Tibial nerve (tissue), 4 donors: ENCODE measurements at regions not wholly inside any gene's neighbourhood (a gene's known extent, or its start where the extent isn't known, plus 50 kb on each side); places are given as distances from the start of the nearest gene placed in this dataset.
"Not testable (repeated sequence)": the region's sequence is repeated elsewhere in the genome, so short reads cannot be mapped to it uniquely, and the experiment has no call there.

Experiments
- DNase-seq, 2 donors: peaks; one replicate each; pipeline ENCODE4 v3.0.0-alpha.2; 2019; ENCODE audit warnings: low spot score in 2 of 2
- H3K27ac ChIP-seq, 4 donors: fragments of 200-600 bp; sonication (generic) in 3 of 4; one replicate each; pipeline ENCODE4 v1.5.1; 2017 to 2019; ENCODE audit warnings: mild to moderate bottlenecking in 1 of 4
- H3K27me3 ChIP-seq, 2 donors: fragments of 200-600 bp; sonication (generic) in 1 of 2; one replicate each; pipeline versions ENCODE4 v1.5.1 to v1.6.0; 2017 to 2019
- H3K36me3 ChIP-seq, 3 donors: fragments of 200-600 bp; sonication (generic); one replicate each; pipeline ENCODE4 v1.5.1; 2018 to 2019
- H3K4me1 ChIP-seq, 4 donors: fragments of 200-600 bp; sonication (generic) in 3 of 4; one replicate each; pipeline ENCODE4 v1.5.1; 2017 to 2019
- H3K4me3 ChIP-seq, 4 donors: fragments of 200-600 bp; sonication (generic) in 3 of 4; one replicate each; pipeline ENCODE4 v1.5.1; 2017 to 2019; ENCODE audit warnings: mild to moderate bottlenecking in 1 of 4, moderate library complexity in 1 of 4
- H3K9me3 ChIP-seq, 4 donors: fragments of 200-600 bp; sonication (generic) in 3 of 4; one replicate each; pipeline ENCODE4 v1.5.1; 2017 to 2019
- CTCF ChIP-seq, 5 experiments: fragments of 200-600 bp in 3 of 5; fragments of 450-650 bp in 2 of 5; sonication (generic) in 3 of 5; IDR thresholded peaks; one replicate each; pipeline ENCODE4 v1.5.1; 2016 to 2019; ENCODE audit warnings: antibody characterized with exemption in 5 of 5, mild to moderate bottlenecking in 3 of 5, moderate library complexity in 2 of 5
- EP300 ChIP-seq, 2 donors: sonication (generic); formaldehyde crosslinking; IDR thresholded peaks; one replicate each; pipeline ENCODE4 v1.6.1; 2017; ENCODE audit warnings: antibody characterized with exemption in 2 of 2, mild to moderate bottlenecking in 1 of 2
- POLR2A ChIP-seq, 2 donors: fragments of 450-650 bp; IDR thresholded peaks; one replicate each; pipeline ENCODE4 v1.6.1; 2017; ENCODE audit warnings: antibody characterized with exemption in 2 of 2, mild to moderate bottlenecking in 2 of 2, moderate library complexity in 2 of 2
- WGBS, 2 donors: methylation state at CpG; one replicate each; pipeline ENCODE4 v1.1.5; 2018; 5-methylcytosine and 5-hydroxymethylcytosine counted together

DNA sequence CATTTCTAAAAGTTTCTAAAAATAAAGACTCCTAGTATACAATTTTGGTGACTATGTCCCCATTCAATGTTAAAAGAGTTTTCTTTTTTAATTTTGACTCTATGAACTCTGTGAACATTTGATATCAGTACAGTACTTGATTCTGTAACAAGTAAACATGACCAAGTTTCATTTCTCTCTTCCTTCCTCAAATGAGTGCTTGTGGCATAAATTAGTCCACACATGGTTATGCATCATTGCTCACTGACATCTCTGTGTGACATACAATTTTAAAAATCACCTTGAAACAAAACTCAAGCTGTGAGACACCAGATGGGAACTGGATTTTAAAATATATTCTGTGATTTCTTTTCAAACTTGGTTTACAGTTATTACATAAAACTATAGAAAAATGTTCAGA lies 253.9 kb upstream of the MDGA2 start:
- no peak overlapping the region for H3K27ac ChIP-seq
- H3K4me3 ChIP-seq: no peak overlapping the region
- no peaks in the 10 kb centered on the region for H3K27me3 ChIP-seq
- H3K4me1 ChIP-seq: no peaks in the 10 kb centered on the region
- peaks cover 0 to 1% (median 0%) of the 10 kb centered on the region in 4 donors for H3K9me3 ChIP-seq
- DNase-seq: no peak
- TF ChIP-seq EP300 (IDR thresholded peaks at IDR 0.05) (no peak), POLR2A (IDR thresholded peaks at IDR 0.05) (no peak)
- no peaks in the 10 kb centered on the region for H3K36me3 ChIP-seq

DNA sequence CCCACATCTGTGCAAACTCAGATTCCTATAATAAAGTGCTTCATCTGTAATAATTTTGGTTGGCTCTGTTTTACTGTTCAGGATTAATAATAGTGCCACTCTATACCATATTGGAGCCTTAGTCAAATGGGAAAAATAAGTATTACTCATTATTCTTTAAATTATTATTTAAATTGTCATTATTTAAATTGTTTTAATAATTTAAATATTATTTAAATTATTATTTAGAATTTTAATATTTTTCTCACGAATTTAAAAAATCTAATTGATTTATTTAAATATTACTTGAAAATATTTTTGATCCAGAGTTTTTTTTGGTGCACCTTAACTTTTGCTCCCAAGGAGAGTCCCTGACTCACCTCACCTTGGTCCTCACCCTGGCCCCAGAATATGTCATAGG lies 245.7 kb upstream of the MDGA2 start:
- H3K36me3 ChIP-seq: no peaks in the 10 kb centered on the region
- H3K4me1 ChIP-seq: peaks cover 0 to 3% (median 0%) of the 10 kb centered on the region in 4 donors
- WGBS, 2 donors: 58 to 77% methylated on average over 1 of the region's 1 CpG
- no peaks in the 10 kb centered on the region for H3K27me3 ChIP-seq
- no peak overlapping the region for H3K4me3 ChIP-seq
- H3K9me3 ChIP-seq: peaks cover 0 to 9% (median 0%) of the 10 kb centered on the region in 4 donors
- H3K27ac ChIP-seq: no peak overlapping the region
- TF ChIP-seq EP300 (IDR thresholded peaks at IDR 0.05) (no peak), POLR2A (IDR thresholded peaks at IDR 0.05) (no peak), CTCF (IDR thresholded peaks at IDR 0.05) (no peak)
- DNase-seq: no peak

GRCh38 chr14:47919997-47920396 lies 244.6 kb upstream of the MDGA2 start:
- Histone ChIP-seq H3K4me1 (peaks cover 0 to 3% (median 0%) of the 10 kb centered on the region in 4 donors), H3K36me3 (no peaks in the 10 kb centered on the region), H3K27ac (no peak overlapping the region), H3K9me3 (peaks cover 0 to 9% (median 0%) of the 10 kb centered on the region in 4 donors), H3K4me3 (no peak overlapping the region), H3K27me3 (no peaks in the 10 kb centered on the region)
- WGBS, 2 donors: 90 to 91% methylated on average over 5 to 6 of the region's 6 CpGs
- no peak for DNase-seq
- TF ChIP-seq POLR2A (IDR thresholded peaks at IDR 0.05) (no peak), CTCF (IDR thresholded peaks at IDR 0.05) (no peak), EP300 (IDR thresholded peaks at IDR 0.05) (no peak)

- Histone ChIP-seq H3K4me1 (peaks cover 0 to 3% (median 0%) of the 10 kb centered on the region in 4 donors), H3K9me3 (peaks cover 0 to 8% (median 0%) of the 10 kb centered on the region in 4 donors), H3K36me3 (no peaks in the 10 kb centered on the region), H3K27ac (no peak overlapping the region), H3K4me3 (no peak overlapping the region), H3K27me3 (no peaks in the 10 kb centered on the region)
- 89 to 94% methylated on average over 6 to 8 of the region's 8 CpGs for WGBS, 2 donors
- DNase-seq: no peak
- no peak for TF ChIP-seq CTCF (IDR thresholded peaks at IDR 0.05)
- TF ChIP-seq EP300 (IDR thresholded peaks at IDR 0.05): no peak
- TF ChIP-seq POLR2A (IDR thresholded peaks at IDR 0.05): no peak
These were observed 244.0 kb upstream of the MDGA2 start for GRCh38 chr14:47919334-47919846.

DNA sequence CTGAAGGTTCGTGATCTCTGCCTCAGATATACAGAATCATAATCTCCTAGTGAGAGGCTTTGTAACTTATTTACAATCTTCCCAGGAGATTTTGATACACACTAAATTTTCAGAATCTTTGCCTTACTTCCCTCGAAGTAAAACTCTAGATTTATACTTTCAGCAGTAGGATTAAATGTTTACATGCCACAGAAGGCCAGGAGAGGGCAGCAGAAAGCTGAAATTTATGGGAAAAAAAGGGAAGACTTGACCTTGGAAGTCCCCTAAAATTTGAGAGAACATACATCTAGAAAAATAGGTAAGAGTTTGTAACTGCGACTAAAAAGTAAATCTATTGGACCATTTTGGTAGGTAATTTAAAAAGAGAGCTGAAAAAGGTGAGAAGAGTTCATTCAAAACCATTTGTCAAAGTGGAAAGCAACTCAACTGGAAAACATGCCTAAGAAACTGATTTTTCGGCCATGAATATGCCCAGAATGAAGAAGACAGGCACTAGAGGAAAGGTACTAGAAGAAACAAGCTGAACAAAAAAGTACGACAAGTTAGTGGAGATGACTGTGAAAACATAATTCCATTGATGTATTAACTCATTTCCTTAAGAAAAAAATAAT lies 242.0 kb upstream of the MDGA2 start:
- peak in 1 of 2 donors; percentile 19 for DNase-seq
- H3K4me1 ChIP-seq: peaks cover 0 to 3% (median 0%) of the 10 kb centered on the region in 4 donors
- no peak overlapping the region for H3K27ac ChIP-seq
- no peaks in the 10 kb centered on the region for H3K27me3 ChIP-seq
- H3K36me3 ChIP-seq: no peaks in the 10 kb centered on the region
- peak in 4 of 5 experiments; percentile 32 to 60 (median 50) for TF ChIP-seq CTCF (IDR thresholded peaks at IDR 0.05)
- no peak for TF ChIP-seq POLR2A (IDR thresholded peaks at IDR 0.05)
- H3K4me3 ChIP-seq: no peak overlapping the region
- H3K9me3 ChIP-seq: no peaks in the 10 kb centered on the region
- 54 to 56% methylated on average over 5 of the region's 5 CpGs for WGBS, 2 donors

DNA sequence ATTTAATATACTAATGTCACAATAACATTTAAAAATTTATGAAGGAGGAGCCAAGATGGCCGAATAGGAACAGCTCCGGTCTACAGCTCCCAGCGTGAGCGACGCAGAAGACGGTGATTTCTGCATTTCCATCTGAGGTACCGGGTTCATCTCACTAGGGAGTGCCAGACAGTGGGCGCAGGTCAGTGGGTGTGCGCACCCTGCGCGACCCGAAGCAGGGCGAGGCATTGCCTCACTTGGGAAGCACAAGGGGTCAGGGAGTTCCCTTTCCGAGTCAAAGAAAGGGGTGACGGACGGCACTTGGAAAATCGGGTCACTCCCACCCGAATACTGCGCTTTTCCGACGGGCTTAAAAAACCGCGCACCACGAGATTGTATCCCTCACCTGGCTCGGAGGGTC lies 225.7 kb upstream of the MDGA2 start:
- DNase-seq, H3K36me3 ChIP-seq, H3K27ac ChIP-seq, H3K9me3 ChIP-seq, H3K4me3 ChIP-seq, H3K4me1 ChIP-seq, H3K27me3 ChIP-seq: not testable (repeated sequence)
- 95 to 97% methylated on average over 24 to 25 of the region's 25 CpGs for WGBS, 2 donors
